DMS153 (cell line): ENCODE measurements at regions not wholly inside any gene's neighbourhood (a gene's known extent, or its start where the extent isn't known, plus 50 kb on each side); places are given as distances from the start of the nearest gene placed in this dataset.

Experiments used
- DNase-seq: peaks from one replicate; lab custom pipeline; 2025; lab: John Stamatoyannopoulos, UW

GRCh38 chr13:31853643-31854326, 114.5 kb downstream of the RXFP2 start:
- no peak for DNase-seq

- peak; percentile 59 for DNase-seq
Observed at GRCh38 chr13:31859571-31859970, 120.2 kb downstream of the RXFP2 start.

- DNase-seq, result no peak
Observed at GRCh38 chr13:31860002-31860401, 120.7 kb downstream of the RXFP2 start.

GRCh38 chr13:31862828-31863227, 123.5 kb downstream of the RXFP2 start:
- DNase-seq, result no peak

- no peak for DNase-seq
Observed at GRCh38 chr13:31864307-31864706, 125.0 kb downstream of the RXFP2 start.

- DNase-seq, result no peak
Observed at GRCh38 chr13:31866099-31866498, 126.8 kb downstream of the RXFP2 start.

GRCh38 chr13:31867709-31868108, 128.4 kb downstream of the RXFP2 start:
- no peak for DNase-seq

- DNase-seq, result no peak
Observed at GRCh38 chr13:31869582-31869981, 130.3 kb downstream of the RXFP2 start.

GRCh38 chr13:31870511-31870910, 131.2 kb downstream of the RXFP2 start:
- DNase-seq, result no peak

GRCh38 chr13:31873145-31873544, 133.8 kb downstream of the RXFP2 start:
- no peak for DNase-seq

- DNase-seq, result no peak
Observed at GRCh38 chr13:31875134-31875533, 135.8 kb downstream of the RXFP2 start.

GRCh38 chr13:31878052-31878451, 138.7 kb downstream of the RXFP2 start:
- DNase-seq, result no peak

GRCh38 chr13:31878495-31878894, 139.2 kb downstream of the RXFP2 start:
- DNase-seq, result no peak

- DNase-seq, result no peak
Observed at GRCh38 chr13:31878955-31879354, 139.6 kb downstream of the RXFP2 start.

GRCh38 chr13:31880851-31881494, 141.6 kb downstream of the RXFP2 start:
- DNase-seq, result no peak

GRCh38 chr13:31881495-31881882, 142.2 kb downstream of the RXFP2 start:
- no peak for DNase-seq

- DNase-seq, result no peak
Observed at GRCh38 chr13:31882794-31883193, 143.5 kb downstream of the RXFP2 start.

- DNase-seq, result no peak
Observed at GRCh38 chr13:31884556-31884955, 145.2 kb downstream of the RXFP2 start.

- peak; percentile 76 for DNase-seq
Observed at GRCh38 chr13:31885994-31886393, 145.6 kb upstream of the FRY start.

- no peak for DNase-seq
Observed at GRCh38 chr13:31887286-31887685, 144.3 kb upstream of the FRY start.

- DNase-seq, result no peak
Observed at GRCh38 chr13:31890946-31891345, 140.6 kb upstream of the FRY start.

- DNase-seq, result no peak
Observed at GRCh38 chr13:31891472-31891871, 140.1 kb upstream of the FRY start.

- no peak for DNase-seq
Observed at GRCh38 chr13:31894931-31895330, 136.6 kb upstream of the FRY start.

GRCh38 chr13:31895691-31896090, 135.9 kb upstream of the FRY start:
- no peak for DNase-seq
